ENCODE measurements at regions not wholly inside any gene's neighbourhood (a gene's known extent, or its start where the extent isn't known, plus 50 kb on each side); places are given as distances from the start of the nearest gene placed in this dataset.

GRCh38 chr7:67542916-67543315 is 546.3 kb downstream of the TYW1 start:
- Histone ChIP-seq H2AFZ (no peak overlapping the region), H3K79me2 (replicated peaks; ENCODE audit: insufficient read depth) (no peaks in the 10 kb centered on the region), H4K20me1 (replicated peaks; ENCODE audit: insufficient read depth) (no peaks in the 10 kb centered on the region), H3K36me3 (ENCODE audit: insufficient read depth) (peaks cover 4% of the 10 kb centered on the region; the same call in 1 of the 2 replicates), H3K27ac (ENCODE audit: low read depth) (no peak overlapping the region), H3F3A (replicated peaks; ENCODE audit: low read depth) (no peaks in the 10 kb centered on the region), H3K4me1 (ENCODE audit: insufficient read depth) (no peaks in the 10 kb centered on the region), H3K27me3 (ENCODE audit: insufficient read depth) (no peaks in the 10 kb centered on the region), H3K4me2 (no peak overlapping the region), H3K4me3 (no peak overlapping the region), H3K9me2 (ENCODE audit: insufficient read depth) (no peaks in the 10 kb centered on the region)
- no peak overlapping the region for H3K4me3 Mint-ChIP-seq
- ATAC-seq (no peak), DNase-seq (ENCODE audit: low spot score) (no peak)
- peaks cover 21% of the 10 kb centered on the region; the same call in 2 of the 3 replicates for H3K36me3 Mint-ChIP-seq (ENCODE audit: low read depth)
- TF ChIP-seq REST (IDR thresholded peaks at IDR 0.05; ENCODE audit: unreplicated experiment) (no peak), ZNF331 (CRISPR knock-in tag; IDR thresholded peaks at IDR 0.05; ENCODE audit: low read depth) (no peak), ZNF462 (CRISPR knock-in tag; IDR thresholded peaks at IDR 0.05) (no peak), CTCF (conservative IDR thresholded peaks at IDR 0.05; ENCODE audit: low read depth in 2 of 2) (no peak), ETS1 (IDR thresholded peaks at IDR 0.05) (no peak), EZH2phosphoT487 (IDR thresholded peaks at IDR 0.05; ENCODE audit: unreplicated experiment) (no peak), POLR2AphosphoS5 (IDR thresholded peaks at IDR 0.05; ENCODE audit: low read depth) (no peak), ZNF114 (CRISPR knock-in tag; IDR thresholded peaks at IDR 0.05) (no peak), STAT1 (IDR thresholded peaks at IDR 0.05; ENCODE audit: unreplicated experiment) (no peak), EZH2 (IDR thresholded peaks at IDR 0.05; ENCODE audit: low read depth, unreplicated experiment) (no peak), JUNB (IDR thresholded peaks at IDR 0.05; ENCODE audit: unreplicated experiment) (no peak), CREB1 (CRISPR knock-in tag; IDR thresholded peaks at IDR 0.05; ENCODE audit: low read depth) (no peak), NANOG (IDR thresholded peaks at IDR 0.05; ENCODE audit: borderline replicate concordance) (no peak)
- H3K4me1 Mint-ChIP-seq = no peaks in the 10 kb centered on the region
- no peaks in the 10 kb centered on the region for H3K27me3 Mint-ChIP-seq (ENCODE audit: insufficient read depth, low read depth, poor library complexity)
- H3K9me3 Mint-ChIP-seq = peaks cover 98% of the 10 kb centered on the region
- H3K27ac Mint-ChIP-seq = no peak overlapping the region
